SIG-M5 treated with dmso at 0.1 percent for 504 hours (cell line): ENCODE measurements at regions not wholly inside any gene's neighbourhood (a gene's known extent, or its start where the extent isn't known, plus 50 kb on each side); places are given as distances from the start of the nearest gene placed in this dataset.
A peak's percentile ranks its signal among the peaks of the same experiment; 100 is the strongest.

Experiments used
- DNase-seq: peaks from one replicate; lab custom pipeline; 2025; ENCODE audit not compliant: unreplicated experiment; lab: John Stamatoyannopoulos, UW

DNA sequence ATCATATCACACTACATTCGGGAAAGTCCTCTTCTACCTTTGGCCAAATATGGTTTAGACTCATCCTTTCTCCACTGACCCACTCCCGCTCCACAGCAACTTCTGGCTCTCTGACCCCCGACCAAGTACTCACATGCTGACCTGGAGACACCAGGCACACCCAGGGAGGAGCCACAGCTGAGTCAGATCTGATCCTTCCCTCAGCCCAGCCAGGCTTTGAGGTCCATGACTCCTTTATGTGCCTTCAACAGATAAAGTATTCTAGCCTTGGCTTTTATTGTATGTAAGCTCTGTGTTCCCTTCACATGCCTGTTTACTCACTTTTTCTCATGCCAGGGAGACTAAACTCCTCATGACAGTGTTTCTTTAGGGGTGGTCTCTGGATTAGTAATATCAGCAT is 166.9 kb upstream of the UMPS start:
- no peak for DNase-seq

DNA sequence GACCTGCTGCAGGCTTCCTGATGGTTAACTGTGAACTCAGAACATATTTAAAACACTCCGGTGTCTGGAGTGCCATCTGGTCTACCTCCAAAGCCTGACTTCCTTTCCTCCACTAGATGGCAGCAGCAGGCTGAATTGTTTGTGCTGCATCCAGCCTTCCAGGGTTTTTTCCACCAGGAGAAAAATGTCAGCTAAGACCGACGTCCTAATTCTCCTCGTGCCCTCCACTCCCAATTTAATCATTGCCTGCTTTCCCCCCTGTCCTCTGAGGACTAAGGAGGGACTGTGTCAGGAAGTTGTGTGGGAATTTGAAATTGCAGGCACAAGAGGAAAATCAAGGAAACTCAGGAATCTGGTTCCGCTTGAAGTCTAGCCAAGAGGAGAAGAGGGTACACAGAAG is 165.2 kb upstream of the UMPS start:
- DNase-seq = peak; percentile 46

DNA sequence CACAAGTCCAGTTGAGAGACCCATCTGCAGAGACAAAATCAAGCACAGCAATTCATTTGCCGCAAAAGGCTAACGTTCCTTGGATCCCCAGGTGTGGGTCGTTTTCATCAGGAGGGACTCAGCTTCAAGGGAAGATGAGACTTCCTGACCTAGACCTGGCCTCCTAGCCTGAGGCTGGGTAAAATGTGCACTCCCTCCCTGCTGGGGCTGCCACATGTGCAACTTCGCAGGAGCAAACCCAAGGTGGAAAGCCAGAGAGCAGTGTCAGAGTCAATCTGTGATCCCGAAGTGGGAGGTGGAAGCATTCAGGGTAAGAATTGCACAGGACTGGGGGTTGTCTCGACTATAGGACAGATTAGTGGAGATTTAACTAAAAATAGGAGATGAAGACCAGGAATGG is 164.7 kb upstream of the UMPS start:
- no peak for DNase-seq

DNA sequence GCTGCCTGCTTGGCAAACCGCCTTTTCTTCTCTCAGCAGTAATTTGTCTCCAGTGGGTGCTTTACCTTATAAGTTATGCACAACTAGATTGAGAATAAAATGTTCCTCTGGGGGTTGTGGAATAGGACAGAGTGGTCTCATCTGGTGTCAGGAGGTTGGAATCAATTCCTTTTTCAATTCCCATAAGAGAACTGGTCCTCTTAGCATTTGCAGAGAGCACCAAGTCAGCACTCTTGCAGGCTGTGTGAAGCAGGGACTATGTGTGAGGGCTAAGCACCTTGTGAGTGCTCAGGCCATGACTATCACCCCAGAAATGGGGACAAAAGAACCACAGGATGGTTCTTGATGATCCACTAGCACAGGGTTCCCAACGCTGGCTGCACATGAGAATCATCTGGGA is 163.6 kb upstream of the UMPS start:
- no peak for DNase-seq

DNA sequence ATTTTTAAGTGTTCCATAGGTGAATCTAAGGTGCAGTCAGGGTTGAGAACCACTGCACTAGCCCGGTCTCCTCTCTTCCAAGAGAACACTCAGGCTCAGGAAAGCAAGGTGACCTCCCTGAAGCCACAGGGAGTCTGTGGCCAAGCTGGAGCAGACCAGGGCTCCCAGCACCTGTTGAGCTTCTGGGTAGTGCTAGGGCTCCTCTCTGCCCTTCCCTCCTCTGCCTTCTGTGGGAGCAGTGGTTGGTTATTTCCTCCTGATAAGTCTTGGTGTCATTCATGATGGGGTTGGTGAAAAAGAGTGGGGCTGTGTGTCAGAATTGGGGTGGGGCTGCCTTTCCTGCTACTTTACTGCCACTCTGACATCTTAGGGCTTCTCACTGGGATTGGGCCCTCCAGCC is 163.1 kb upstream of the UMPS start:
- no peak for DNase-seq

DNA sequence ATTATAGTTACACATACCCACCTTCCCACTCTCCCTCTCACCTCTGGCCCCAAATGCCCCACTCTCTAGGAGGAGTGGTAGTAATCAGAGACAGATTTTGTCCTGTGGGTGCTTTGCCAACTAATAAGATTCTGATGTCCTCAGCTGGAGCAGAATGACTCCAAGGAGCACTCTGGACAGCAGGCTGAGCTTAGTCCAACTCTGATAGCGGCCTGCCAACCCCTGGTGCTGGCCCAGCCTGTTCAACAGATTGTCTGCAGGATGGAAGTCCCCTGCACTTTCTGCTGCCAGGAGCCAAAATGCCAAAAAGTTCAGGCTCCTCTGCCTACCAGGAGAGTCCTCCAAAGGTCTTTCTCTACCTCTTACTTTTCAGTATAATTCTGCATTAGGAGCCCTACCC is 160.5 kb upstream of the UMPS start:
- DNase-seq = no peak

DNA sequence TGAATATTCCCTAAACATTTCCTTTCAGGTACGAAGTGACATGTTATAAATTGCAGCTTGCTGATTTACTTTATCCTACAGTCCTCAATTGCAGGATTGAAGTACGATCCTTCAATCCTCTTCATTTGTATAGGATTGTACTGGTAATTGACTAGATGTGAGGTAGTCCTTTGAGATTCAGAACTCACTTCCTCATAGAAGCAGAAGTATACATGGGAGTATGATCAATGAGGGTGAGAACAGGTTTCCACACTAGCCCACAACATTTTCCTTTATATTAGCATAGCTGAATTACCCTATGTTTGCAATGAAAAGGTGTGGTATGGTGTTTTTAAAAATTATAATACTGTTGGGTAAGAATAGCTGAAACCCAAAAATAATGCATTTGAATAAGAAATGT is 160.0 kb upstream of the UMPS start:
- peak; percentile 23 for DNase-seq

DNA sequence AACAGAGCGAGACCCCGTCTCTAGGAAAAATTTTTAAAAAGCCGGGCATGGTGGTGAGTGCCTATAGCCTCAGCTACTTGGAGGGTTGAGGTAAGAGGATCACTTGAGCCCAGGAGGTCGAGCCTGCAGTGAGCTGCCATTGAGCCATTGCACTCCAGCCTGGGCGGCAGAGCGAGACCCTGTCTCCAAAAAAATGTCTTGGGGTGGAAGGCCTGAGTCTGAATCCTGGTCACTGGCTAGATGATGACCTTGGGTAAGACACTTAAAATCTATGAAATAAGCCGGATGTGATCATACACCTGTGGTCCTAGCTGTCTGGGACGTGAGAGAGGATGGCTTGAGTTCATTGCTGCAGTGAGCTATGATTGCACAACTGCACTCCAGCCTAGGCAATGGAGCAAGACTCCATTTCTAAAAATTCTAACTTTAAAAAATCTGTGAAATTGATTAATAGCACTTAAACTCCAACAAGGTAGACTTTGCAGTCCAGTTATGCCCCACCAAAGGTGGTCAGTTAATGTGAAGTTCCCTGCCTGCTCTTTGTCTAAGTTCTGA is 157.3 kb upstream of the UMPS start:
- DNase-seq = no peak

DNA sequence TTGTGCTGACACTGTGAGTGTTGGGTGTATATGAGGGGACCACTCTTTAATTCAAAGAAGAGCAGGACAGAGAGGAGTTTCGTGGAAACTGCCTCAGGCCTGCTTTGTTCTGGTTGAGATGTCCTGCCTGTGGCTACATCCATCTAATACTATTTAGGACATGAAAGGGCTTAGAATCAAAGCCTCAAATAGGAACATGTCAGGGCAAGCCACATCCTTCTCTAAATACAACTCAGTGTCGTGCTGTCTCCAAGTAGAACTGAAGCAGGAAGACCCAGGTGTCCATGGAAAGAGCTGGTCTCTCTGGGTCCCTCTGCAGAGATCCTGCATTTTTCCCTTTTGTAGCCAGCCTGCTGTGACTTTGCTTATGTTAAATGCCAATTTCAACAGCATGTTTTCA is 156.2 kb upstream of the UMPS start:
- no peak for DNase-seq

DNA sequence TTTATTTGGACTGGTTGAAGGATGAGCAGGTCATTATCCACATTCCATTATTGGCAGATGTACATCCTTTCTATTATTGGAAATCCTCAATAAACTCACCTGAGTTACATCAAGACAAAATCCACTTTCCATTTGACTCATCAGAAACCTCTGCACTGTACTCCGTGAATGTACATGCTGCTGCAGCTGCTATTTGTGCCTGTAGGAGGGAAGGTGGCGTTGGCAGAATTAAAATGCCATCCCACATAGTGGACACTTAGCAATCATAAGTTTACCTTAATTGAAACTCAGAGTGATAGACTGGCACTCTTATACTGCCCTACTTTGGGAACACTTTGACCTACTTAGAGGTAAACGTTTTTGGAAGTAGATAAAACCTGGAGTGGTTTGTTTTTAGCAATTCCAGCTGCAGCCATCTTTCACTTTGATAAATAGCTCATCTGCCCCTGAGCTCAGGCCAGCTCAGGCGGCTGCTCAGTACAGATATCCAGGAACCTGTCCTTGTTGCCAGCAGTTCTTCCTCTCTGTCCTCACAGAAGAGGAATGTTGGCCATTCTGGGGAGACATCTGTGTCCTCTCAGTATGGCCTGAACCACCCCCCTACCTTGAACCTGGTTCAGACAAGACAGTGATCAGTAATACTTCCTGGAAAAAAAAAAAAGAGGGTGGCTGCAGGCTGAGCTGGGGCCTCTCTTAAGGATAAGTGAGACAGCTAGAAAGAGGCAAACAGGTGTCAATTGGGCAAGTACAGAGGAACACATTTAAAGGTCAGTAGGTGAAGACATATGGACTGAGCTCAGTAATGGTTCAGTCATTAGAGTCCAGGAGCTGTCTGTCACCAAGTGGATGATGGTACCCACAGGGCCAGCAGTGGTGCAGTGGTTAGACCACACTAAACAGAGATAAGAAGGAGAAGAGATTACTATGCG is 153.4 kb upstream of the UMPS start:
- no peak for DNase-seq

DNA sequence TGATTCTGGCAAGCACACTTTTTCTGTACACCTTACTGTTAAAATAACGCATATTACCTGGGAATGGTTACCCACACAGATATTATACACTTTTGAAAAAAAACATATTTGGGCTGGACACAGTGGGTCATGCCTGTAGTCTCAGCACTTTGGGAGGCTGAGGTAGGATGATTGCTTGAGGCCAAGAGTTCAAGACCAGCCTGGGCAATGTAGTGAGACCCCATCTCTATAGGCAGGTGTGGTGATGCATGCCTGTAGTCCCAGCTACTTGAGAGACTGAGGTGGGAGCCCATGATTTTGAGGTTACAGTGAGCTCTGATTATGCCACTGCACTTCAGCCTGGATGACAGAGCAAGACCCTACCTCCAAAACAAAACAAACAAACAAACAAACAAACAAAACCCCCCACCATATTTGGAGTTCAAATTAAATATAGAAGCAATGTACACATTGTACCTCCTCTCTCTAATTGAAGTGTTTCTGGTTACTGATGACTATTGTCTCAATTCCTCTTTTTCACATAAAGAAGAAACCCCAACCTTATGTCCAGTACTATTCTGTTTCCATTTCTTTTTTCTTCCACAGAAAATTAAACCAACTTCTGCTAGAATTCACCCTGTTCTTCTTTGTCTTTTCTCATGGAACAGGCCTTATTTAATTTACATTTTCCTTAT is 152.6 kb upstream of the UMPS start:
- DNase-seq = no peak

DNA sequence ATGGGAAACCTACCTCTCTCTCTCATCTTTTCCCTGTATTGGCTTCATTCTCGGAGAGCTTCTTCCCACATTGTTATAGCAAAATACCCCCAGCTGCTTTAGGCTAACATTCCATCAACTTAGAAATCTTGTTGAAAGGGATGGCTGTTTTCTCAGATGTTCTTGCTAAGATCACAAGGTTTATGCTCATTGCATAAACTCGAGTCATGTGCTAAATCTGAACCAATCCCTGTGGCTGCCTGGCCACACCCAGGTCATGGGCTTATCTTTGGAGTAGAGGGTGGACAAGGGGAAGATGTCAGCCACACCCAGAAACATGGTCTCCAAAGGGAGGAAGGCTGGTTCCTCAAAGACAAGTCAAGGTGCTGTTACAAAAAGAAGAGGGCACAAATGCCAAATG is 150.6 kb upstream of the UMPS start:
- no peak for DNase-seq

DNA sequence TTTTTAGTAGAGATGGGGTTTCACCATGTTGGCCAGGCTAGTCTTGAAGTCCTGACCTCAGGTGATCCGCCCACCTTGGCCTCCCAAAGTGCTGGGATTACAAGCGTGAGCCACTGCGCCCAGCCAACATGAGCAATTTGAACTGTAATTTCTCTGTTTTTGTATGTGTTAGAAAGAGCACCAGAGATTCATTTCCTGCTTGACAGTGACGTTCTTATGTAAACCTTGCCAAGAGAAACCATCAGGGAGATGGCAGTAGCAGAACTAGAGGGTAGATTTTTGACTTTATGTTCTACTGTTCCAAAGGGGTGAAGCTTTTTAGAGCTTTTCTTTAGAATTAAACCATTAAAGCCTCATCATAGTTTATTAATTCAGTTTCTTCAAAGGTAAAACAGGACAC is 148.1 kb upstream of the UMPS start:
- no peak for DNase-seq

DNA sequence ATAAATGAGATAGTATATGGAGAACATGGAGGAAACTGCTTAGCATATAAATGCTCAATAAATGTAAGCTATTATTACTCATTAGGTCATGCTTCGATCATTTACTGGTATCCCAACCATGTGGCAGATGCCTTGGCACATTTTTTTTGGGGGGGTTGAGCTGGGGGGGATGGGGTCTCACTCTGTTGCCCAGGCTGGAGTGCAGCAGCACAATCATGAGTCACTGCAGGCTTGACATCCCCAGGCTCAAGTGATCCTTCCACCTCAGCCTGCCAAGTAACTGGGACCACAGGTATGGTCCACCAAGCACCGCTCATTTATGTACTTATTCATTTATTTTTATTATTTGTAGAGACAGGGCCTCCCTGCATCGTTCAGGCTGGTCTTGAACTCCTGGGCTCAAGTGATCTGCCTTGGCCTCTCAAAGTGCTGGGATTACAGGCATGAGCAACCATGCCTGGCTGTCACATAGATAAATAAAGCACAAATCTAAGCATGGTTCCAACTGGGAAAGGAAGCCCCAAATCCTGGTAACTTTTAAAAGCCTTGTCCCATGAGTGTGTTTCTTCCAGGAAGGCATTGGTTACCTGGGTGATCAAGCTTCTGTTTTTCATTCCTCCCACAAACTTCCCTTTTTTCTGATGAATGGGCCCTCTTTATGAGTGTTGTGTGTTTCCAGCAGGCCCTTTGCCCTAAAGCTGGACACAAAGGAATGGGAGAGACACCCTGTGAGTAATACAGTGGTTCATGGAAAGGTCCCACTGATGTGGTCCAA is 147.4 kb upstream of the UMPS start:
- DNase-seq = no peak

DNA sequence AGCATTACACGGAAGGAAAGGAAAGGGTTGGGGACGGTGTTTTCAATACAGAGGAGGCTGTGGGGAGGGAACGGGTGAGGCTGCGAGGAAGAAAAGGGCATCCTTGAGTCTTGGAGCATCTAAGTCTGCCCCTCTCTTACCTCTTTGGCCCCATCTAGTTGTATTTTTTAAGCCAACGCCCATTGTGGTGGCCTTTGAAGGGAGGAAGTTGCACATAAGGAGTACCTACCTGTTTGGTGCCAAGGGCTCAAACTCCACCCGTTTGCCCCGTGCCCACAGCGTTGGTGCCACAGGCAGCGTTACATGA is 146.1 kb upstream of the UMPS start:
- DNase-seq = no peak

DNA sequence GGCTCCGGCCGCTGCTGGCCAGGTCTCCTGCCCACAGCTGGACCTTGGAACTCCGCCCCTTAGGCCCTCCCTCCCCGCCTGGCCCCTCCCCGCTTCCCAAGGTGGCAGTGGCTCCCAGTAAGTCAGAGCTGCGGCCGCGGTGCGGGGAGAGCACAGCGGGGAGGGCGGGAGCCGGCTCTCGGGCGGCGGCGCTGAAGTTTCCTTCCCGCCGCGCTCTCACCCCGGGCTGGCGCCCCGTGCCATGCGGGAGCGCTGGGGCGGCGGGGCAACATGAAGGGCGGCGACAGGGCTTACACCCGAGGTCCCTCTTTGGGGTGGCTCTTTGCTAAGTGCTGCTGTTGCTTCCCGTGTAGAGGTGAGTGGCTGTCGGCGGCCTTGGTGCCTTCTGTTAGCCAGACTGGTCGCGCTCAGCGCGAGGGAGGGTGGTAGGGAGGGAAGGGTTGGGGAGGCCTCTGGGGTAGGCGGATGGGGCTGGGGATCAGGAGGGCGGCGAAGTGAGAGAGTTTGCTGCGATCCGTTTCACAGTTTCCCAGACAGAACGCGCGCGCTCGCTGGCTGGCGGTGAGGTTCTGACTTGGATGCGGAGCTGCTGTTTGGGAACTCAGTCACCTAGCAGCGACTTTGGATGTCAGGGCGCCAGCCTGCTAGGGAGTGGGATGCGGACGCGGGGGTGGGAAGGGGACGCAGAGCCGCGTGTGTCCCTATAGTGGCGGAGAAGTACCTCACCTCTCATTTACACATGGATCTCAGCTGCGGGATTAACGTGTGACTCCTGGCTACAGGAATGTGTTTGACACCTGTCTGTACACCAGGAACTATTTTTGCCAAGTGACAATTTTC is 145.5 kb upstream of the UMPS start:
- DNase-seq = no peak

DNA sequence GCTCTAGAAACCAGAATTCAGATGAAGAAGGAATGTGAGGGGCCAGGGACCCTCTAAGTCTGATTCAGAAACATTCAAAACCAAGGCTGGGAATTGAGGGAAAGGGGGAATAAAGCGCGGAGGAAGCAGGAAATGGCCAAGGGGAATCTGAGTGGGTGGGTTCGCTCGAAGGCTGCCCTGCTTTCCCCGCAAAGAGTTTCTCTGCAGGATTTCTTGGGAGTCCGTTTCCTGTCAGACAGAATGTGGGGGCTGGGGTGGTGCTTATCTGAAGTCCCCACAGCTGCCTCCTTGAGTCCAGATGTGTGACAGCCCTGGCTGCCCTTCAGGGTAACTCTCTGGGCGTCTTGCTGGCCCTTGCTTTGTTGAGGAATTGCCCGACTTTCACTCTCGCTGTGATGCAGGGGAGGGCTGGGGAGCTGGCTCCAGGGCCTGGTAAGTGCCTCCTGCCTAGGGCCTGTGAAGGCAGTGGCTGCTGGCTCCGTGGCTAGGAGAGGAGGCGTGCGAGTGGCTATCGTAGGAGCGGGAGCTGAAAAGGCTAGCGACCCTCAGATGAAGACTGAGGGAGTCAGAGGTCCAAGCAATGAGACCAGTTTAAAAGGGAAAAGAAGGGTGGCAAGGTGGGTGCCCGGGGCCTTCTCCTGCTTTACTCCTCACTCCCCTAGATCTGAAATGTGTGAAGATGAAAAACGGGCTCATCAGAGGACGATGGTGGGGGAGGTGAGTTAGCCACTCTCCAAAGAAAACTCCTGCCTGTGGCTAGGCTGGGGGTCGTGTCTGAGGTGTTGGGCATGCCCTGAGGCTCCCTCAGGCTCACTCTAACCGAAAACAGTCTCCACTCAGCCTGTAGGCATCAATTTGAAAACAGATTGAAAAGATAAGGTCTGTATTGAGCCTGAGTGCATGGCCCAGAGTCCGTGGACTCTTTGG is 143.9 kb upstream of the UMPS start:
- no peak for DNase-seq

DNA sequence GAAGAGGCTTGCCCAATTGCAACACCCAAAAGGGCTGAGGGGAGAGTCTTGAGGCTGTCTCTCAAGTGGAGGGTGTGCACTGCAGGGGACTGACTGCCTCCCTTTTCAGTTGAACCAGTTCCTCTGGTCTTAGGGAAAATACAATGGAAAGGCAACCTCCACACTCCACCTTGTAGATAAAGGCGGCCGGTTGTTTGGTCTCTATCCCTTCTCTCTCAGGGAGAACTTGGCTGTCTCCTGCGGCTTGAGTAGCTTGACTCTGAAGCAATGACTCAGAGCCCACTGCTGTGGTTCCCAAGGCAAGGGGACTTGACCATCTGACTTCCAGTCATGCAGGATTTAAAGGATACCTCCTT is 143.2 kb upstream of the UMPS start:
- DNase-seq = peak; percentile 54

DNA sequence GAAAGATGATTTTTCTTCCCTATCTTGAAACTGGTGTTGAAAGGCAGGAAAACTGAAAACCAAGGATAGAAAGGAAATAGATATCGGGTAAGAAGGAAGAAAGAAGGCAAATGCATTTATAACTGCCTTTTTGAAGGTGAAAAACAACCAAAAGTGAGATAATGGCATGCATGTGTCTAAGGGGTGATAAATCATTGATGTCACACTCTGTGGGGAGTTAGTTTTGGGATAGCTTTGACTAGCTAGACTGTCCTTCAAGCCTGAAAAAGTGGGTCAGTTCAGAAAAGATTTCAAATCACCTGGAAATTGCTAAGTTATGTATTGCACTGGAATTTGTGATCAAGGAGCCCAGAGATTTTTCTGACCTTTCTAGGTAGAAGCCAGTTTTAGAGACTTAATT is 142.2 kb upstream of the UMPS start:
- DNase-seq = no peak

DNA sequence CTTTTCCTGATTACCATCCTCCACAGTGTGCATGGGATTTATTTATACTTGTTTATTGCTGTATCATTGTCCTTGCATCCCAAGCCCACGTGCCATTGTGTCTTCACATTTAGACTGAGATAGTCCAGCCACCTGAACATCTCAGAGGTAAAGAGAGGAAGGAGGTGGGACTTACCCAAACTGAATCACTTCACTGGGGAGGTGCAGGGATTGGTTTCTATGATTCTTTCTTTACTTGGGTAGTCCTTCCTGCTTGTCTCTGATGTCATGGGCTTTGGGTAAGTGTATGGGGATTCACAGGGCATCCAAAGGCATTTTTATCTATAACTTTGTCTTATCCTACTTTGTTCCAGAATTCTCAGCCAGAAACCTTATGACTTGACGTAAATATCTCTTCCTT is 141.5 kb upstream of the UMPS start:
- no peak for DNase-seq
